Stimulated activated CD8-positive, alpha-beta memory T cell treated with anti-CD3 and anti-CD28 coated beads, Interleukin-7, amount 100 ng/mL, for 4 hours (primary cell): ENCODE measurements at regions not wholly inside any gene's neighbourhood (a gene's known extent, or its start where the extent isn't known, plus 50 kb on each side); places are given as distances from the start of the nearest gene placed in this dataset.

Experiments
- DNase-seq, 2 donors: peaks; one replicate each; pipeline ENCODE4 v3.0.0-alpha.2; 2020; ENCODE audit warnings: low read depth in 2 of 2

GRCh38 chr9:95623640-95624039, 106.9 kb upstream of the PTCH1 start:
- DNase-seq, result no peak

DNA sequence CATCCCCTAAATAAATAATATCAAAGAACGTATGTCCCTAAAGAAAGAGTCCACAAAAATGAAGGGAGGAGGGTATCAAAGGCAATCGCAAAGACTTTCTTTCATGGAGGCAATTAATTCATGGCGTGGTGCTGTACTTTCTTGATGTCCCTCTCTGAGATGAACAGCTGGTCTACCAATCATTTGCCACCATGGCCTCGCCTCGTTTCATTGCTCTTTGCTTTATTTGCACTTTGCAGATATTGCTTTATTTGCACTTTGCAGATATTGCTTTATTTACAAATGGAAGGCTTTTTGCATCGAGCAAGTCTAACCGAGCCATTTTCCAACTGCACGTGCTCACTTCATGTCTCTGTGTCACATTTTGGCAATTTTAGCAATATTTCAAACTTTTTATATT, 104.0 kb upstream of the PTCH1 start:
- DNase-seq, result no peak

DNA sequence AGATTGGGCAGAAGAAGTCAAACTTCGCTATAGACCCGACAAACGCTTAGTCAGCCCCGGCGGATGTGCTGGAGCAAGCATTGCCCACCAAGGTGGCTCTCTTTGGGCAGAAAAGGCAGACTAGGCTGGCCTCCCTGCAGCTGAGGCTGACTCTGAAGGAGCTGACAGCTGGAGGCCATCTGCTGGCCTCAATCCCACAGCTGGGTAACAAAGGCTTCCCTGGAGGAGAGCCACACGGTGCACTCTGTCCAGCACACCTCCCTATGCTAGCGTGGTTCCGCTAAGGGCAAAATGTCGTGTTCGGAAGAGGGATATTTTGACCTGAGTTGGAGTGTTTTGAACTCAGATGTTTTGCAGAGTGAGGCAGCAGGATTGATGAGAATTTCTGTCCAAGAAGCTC, 103.5 kb upstream of the PTCH1 start:
- no peak for DNase-seq

- no peak for DNase-seq
Measured at GRCh38 chr9:95615246-95615645, 98.5 kb upstream of the PTCH1 start.

- DNase-seq, result no peak
Measured at GRCh38 chr9:95613670-95614069, 96.9 kb upstream of the PTCH1 start.

DNA sequence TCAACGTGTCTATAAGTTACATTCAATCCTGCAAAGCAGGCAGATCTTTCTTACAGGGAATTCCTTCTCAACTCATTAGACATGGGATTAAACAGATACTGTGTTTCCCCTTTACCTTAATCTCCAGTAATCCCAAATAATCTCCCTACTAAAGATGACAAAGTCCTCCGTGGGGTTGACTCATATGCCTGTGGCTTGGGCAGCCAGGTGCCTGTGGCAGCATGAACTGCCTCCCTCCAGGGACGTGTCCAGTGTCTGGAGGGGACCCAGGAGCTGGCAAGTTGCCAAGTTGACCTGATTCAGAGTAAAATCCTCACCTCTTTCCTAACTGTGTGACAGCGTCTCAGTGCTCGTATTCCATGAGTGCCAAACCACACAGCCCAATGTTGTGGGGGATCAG, 94.6 kb upstream of the PTCH1 start:
- no peak for DNase-seq

GRCh38 chr9:95610006-95610785, 93.4 kb upstream of the PTCH1 start:
- no peak for DNase-seq

GRCh38 chr9:95609426-95609825, 92.7 kb upstream of the PTCH1 start:
- DNase-seq, result no peak

DNA sequence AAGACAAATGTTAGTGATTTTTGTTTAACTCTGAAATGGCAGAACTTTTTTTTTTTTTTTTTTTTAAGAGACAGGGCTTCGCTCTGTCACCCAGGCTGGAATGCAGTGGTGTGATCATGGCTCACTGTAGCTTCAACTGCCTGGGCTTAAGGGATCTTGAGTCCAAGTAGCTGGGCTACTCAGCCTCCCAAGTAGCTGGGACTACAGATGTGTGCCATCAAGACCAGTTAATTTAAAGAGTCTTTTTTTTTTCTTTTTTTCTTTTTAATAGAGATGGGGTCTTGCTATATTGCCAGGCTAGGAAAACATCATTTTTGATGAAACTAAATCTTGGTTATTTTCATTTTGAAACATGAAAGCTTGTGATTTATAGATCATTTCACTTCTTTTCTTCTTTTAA, 91.6 kb upstream of the PTCH1 start:
- no peak for DNase-seq

DNA sequence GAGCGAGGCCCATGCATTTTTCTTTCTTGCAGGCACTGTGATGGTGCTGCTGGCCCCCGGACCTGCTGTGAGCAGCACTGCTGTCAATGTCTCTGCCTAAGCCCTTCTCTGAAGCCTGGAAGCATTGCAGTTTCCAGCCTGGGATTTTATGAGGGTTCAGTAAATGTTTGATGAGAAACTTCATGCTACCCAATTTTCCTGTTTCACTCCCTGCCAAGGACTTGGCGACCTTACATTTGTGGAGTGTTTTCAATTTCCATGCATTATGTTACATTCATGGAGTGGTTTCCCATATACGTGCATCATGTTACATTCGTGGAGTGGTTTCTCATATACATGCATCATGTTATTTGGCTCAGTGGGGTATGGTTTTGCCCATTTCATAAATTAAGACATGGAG, 90.7 kb upstream of the PTCH1 start:
- DNase-seq, result no peak

GRCh38 chr9:95606489-95607350, 89.9 kb upstream of the PTCH1 start:
- no peak for DNase-seq

- DNase-seq, result no peak
Measured at GRCh38 chr9:95605816-95606488, 89.2 kb upstream of the PTCH1 start.

DNA sequence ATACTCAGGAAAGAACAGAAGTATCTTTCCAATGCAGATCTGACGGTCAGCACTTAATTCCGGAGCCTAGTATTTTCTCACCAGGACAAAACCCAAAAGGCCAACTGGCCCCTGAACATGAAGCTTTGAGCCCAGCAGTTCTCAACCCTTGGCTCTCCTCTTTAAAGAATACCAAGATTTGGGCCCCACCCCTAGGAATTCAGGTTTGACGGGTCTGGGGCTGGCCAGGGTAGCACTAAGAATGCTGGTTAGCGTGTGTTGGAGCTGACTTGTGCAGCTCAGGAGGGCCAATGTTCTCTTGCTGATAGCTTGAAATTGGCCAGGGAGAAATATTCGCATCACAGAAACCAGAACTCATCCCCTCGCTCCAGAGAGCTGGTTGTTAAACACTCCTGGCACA, 88.3 kb upstream of the PTCH1 start:
- no peak for DNase-seq

DNA sequence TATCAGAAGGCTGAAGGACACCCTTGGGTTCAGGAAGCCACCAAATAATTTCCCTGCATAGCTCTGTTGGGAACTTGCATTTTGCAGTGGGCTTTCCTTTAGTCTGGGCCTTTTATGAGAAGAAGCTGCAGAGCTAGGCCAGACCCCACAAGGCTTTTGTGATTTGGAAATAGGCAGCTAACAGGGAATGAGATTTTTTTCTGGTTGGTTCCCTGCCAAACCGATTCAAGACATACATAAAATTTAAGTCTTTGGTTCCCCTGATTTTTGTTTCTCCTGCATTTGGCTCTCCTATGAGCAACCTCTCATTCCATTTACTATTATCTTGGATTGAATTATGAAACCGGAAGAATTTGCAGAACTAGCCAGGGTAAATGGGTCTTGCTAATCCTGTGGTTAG, 81.5 kb upstream of the PTCH1 start:
- no peak for DNase-seq

GRCh38 chr9:95595721-95596295, 79.0 kb upstream of the PTCH1 start:
- no peak for DNase-seq

- DNase-seq, result no peak
Measured at GRCh38 chr9:95592931-95593330, 76.2 kb upstream of the PTCH1 start.

- no peak for DNase-seq
Measured at GRCh38 chr9:95588724-95589588, 72.2 kb upstream of the PTCH1 start.

DNA sequence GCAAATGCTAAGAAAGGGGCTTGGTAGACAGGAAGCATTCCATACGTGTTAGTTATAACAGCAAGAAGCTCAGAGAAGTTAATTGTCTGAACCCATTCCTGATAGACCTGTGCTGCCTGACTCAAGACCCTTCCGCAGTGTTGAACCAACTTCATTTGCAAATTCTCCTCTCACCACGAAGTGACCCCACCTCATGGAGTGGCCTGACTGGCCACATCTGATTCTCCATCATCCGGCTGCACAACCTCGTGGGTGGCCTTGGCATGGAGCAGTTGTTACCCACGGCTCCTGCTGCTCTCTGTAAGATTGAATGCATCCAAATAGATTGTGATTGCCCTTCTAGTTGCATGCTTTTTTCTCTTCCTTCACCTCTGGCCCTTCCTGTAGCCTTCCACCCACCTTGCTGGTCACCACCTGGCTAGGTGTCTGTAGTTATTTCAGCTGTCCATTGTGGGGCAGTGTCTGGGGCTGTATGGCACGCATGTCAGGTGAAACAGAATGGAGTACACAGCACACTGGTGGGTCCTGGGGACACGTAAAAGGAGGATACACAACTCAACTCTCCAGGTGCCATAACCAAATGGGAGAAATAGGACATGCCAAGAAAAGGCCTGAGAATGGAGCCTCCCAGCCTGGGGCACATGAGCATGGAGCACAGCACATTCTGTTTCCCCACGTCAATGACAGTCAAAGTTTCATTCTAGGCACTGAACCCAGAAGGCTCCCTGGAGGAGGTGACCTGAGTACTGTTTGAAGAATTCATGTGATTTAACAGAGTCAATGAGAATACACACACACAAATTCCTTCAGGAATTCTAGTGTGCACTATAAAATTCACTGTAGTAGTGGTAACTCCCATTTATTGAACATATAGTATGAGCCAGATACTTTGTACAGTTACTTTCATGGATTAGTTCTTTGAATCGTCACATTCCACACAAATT, 70.5 kb upstream of the PTCH1 start:
- no peak for DNase-seq

- no peak for DNase-seq
Measured at GRCh38 chr9:95586326-95586725, 69.6 kb upstream of the PTCH1 start.

- no peak for DNase-seq
Measured at GRCh38 chr9:95585824-95586223, 69.1 kb upstream of the PTCH1 start.
